ENCODE measurements at regions not wholly inside any gene's neighbourhood (a gene's known extent, or its start where the extent isn't known, plus 50 kb on each side); places are given as distances from the start of the nearest gene placed in this dataset.

DNA sequence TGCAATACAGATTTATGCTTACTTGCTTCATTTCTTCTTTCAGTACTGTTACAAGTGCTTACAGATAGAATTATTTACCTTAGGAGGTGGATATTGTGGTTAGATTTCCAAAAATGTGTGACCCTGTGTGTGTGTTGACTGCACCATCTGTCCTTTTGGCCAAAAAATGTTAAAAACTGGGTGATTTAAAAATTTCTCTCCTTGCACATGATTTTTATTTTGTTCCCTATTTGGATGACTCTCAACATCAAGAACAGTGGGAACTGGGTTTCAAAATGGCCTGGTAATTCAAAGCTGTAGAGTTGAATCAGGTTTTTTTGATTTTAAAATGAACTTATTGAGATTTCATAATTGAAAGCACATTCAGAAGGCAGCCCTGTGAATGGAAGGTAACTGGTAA lies 1132.9 kb downstream of the RAPGEF2 start:
- no peaks in the 10 kb centered on the region for H3K4me1 ChIP-seq
- H3K27me3 ChIP-seq = no peaks in the 10 kb centered on the region
- intact Hi-C loops (cut with DNase I) = no loop called here
- no peaks in the 10 kb centered on the region for H3K9me3 ChIP-seq
- H3K4me3 ChIP-seq = no peak overlapping the region
- TF ChIP-seq POLR2AphosphoS5 (IDR thresholded peaks at IDR 0.05) = no peak
- TF ChIP-seq, protein P1, sequence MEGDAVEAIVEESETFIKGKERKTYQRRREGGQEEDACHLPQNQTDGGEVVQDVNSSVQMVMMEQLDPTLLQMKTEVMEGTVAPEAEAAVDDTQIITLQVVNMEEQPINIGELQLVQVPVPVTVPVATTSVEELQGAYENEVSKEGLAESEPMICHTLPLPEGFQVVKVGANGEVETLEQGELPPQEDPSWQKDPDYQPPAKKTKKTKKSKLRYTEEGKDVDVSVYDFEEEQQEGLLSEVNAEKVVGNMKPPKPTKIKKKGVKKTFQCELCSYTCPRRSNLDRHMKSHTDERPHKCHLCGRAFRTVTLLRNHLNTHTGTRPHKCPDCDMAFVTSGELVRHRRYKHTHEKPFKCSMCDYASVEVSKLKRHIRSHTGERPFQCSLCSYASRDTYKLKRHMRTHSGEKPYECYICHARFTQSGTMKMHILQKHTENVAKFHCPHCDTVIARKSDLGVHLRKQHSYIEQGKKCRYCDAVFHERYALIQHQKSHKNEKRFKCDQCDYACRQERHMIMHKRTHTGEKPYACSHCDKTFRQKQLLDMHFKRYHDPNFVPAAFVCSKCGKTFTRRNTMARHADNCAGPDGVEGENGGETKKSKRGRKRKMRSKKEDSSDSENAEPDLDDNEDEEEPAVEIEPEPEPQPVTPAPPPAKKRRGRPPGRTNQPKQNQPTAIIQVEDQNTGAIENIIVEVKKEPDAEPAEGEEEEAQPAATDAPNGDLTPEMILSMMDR (IDR thresholded peaks at IDR 0.05) = no peak
- H3K27ac ChIP-seq = no peak overlapping the region
- no peak for DNase-seq
- no peaks in the 10 kb centered on the region for H3K36me3 ChIP-seq

DNA sequence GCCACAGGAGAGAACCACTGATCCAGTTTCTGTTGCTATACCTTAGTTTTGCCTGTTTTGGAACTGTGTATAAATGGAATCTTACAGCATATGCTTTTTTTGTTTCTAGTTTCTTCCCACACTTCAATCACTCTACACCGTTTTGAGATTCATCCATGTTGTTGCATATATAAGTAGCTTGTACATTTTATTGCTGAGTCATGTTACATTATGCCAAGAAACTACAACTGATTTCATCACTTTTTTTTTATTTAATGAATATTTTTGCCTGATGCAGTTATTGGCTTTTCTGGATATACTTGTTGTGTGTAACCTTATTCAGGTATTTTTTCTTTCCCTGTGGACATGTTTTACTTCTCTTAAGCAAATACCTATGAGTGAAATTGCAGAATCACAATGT lies 1135.9 kb downstream of the RAPGEF2 start:
- Histone ChIP-seq H3K9me3 (no peaks in the 10 kb centered on the region), H3K27me3 (no peaks in the 10 kb centered on the region), H3K4me1 (no peaks in the 10 kb centered on the region), H3K36me3 (no peaks in the 10 kb centered on the region), H3K4me3 (no peak overlapping the region), H3K27ac (no peak overlapping the region)
- TF ChIP-seq, protein P1 (IDR thresholded peaks at IDR 0.05) = no peak
- no peak for TF ChIP-seq POLR2AphosphoS5 (IDR thresholded peaks at IDR 0.05)
- no peak for TF ChIP-seq POLR2A (IDR thresholded peaks at IDR 0.05)
- TF ChIP-seq EP300 (IDR thresholded peaks at IDR 0.05) = no peak
- 81 to 85% methylated on average over 1 of the region's 1 CpG for WGBS, 2 donors
- DNase-seq = no peak
- intact Hi-C loops (cut with DNase I) = no loop called here

DNA sequence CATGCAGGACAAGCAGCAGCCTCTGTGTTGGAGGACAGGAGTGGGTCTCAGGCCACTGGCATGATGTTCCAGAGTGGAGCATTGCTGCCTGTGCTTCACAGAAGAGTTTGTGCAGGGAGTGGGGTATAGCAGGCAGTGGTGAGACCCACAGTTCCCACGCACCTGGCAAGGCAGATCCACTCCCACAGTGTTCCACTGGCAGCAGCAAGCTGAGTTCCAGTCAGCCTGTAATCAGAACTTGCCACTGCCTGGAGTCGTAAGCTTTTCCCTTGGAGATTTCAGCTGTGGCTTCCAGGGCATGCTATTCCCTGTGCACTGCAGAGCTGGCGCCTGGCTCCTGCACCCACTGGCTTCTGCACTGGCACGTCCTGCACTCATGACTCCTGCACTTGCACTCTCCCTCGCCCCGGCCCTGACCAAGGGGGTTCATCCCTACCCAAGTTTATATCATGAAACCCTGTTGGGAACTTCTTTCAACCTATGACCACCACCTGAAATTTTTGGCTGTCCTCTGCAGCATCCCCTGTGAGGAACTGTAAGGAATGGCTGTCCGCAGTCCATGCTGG lies 1144.3 kb downstream of the RAPGEF2 start:
- Histone ChIP-seq H3K36me3 (no peaks in the 10 kb centered on the region), H3K27me3 (no peaks in the 10 kb centered on the region), H3K27ac (no peak overlapping the region), H3K9me3 (no peaks in the 10 kb centered on the region), H3K4me3 (no peak overlapping the region), H3K4me1 (no peaks in the 10 kb centered on the region)
- DNase-seq = no peak
- 89 to 93% methylated on average over 7 of the region's 7 CpGs for WGBS, 2 donors
- intact Hi-C loops (cut with DNase I) = no loop called here
- TF ChIP-seq POLR2A (IDR thresholded peaks at IDR 0.05) = no peak
- TF ChIP-seq EP300 (IDR thresholded peaks at IDR 0.05) = no peak
- TF ChIP-seq POLR2AphosphoS5 (IDR thresholded peaks at IDR 0.05) = no peak
- TF ChIP-seq, protein P1 (IDR thresholded peaks at IDR 0.05) = no peak

DNA sequence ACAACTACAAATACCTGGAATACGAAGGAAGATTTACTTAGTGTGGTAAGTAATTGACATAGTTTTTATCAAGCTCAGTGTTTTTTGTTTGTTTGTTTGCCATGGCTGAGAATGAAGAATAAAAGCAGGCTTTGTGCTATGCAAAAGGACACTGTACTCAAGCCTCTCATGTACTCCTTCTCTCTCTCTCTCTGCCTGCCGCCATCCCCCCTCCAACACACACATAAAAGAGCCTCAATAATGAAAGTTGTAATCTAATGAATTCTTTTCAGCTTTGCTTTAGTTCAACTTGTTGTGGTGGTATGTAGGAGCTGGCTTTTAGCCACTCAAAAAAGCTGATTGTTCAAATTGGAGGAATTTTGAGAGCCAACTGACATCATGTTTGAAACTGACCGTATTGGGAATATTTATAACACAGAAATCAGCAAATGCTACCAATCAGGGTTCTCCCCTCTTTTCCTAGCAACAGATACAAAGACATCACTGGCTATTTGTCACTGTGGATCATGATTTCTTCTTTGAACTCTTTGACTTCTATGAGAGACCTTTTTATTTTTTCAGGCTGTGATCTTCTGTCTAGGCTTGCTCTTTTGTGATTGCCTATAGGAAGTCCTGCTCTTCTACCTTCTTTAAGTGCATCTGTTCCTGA lies 1148.8 kb downstream of the RAPGEF2 start:
- Histone ChIP-seq H3K27me3 (no peaks in the 10 kb centered on the region), H3K9me3 (no peaks in the 10 kb centered on the region), H3K27ac (no peak overlapping the region), H3K4me1 (no peaks in the 10 kb centered on the region), H3K4me3 (no peak overlapping the region), H3K36me3 (no peaks in the 10 kb centered on the region)
- WGBS, 2 donors = 63 to 76% methylated on average over 3 of the region's 3 CpGs
- no peak for DNase-seq
- TF ChIP-seq EP300 (IDR thresholded peaks at IDR 0.05) (no peak), POLR2A (IDR thresholded peaks at IDR 0.05) (no peak), POLR2AphosphoS5 (IDR thresholded peaks at IDR 0.05) (no peak)
- TF ChIP-seq, protein P1 (IDR thresholded peaks at IDR 0.05) = no peak
- intact Hi-C loops (cut with DNase I) = no loop called here

DNA sequence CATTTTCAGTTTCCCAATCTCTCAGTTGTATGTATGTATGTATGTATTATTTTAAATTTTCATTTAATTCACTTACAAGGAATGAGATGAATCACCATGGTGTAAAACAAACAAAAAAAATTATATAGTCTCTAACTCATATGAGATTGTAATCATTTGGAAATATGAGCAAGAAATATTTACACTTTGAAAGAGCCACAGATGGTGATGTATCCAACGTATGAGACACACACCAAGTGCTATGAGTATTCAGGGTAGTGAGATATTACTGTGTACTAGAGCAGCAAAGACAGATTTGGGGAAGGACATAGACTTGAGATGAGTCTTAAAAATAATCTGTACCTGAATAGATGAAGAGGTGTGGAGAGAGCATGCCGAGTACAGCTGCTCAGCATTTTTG lies 1154.4 kb downstream of the RAPGEF2 start:
- H3K36me3 ChIP-seq = no peaks in the 10 kb centered on the region
- TF ChIP-seq POLR2A (IDR thresholded peaks at IDR 0.05) (no peak), POLR2AphosphoS5 (IDR thresholded peaks at IDR 0.05) (no peak), EP300 (IDR thresholded peaks at IDR 0.05) (no peak)
- TF ChIP-seq, protein P1 (IDR thresholded peaks at IDR 0.05) = no peak
- no peaks in the 10 kb centered on the region for H3K4me1 ChIP-seq
- no peaks in the 10 kb centered on the region for H3K27me3 ChIP-seq
- H3K9me3 ChIP-seq = peaks cover 0 to 1% (median 0%) of the 10 kb centered on the region in 4 donors
- H3K4me3 ChIP-seq = no peak overlapping the region
- DNase-seq = no peak
- H3K27ac ChIP-seq = no peak overlapping the region
- 65 to 76% methylated on average over 2 of the region's 2 CpGs for WGBS, 2 donors
- intact Hi-C loops (cut with DNase I) = no loop called here

Data from sigmoid colon (tissue), 6 donors.